H54 (cell line): ENCODE measurements at regions not wholly inside any gene's neighbourhood (a gene's known extent, or its start where the extent isn't known, plus 50 kb on each side); places are given as distances from the start of the nearest gene placed in this dataset.
"Not testable (repeated sequence)": the region's sequence is repeated elsewhere in the genome, so short reads cannot be mapped to it uniquely, and the experiment has no call there.

ENCODE experiments used
- DNase-seq: peaks from one replicate; pipeline ENCODE4 v3.0.0; 2011; ENCODE audit warnings: low spot score, mixed read lengths; ENCODE audit not compliant: insufficient read length
- FAIRE-seq: peaks from 3 replicates; lab custom pipeline; 2011; peaks lifted over from hg19 to GRCh38; lab: Jason Lieb, UNC
- POLR2A ChIP-seq: IDR thresholded peaks from 2 replicates; pipeline ENCODE4 v1.6.1; 2011; ENCODE audit warnings: low read depth, mild to moderate bottlenecking, low read length

GRCh38 chr1:195735140-195735539 lies 873.1 kb downstream of the KCNT2 start:
- DNase-seq (no peak), FAIRE-seq (no peak)
- TF ChIP-seq POLR2A, result no peak

GRCh38 chr1:195733826-195734225 lies 874.4 kb downstream of the KCNT2 start:
- FAIRE-seq (no peak), DNase-seq (no peak)
- no peak for TF ChIP-seq POLR2A

- no peak for FAIRE-seq
- no peak for TF ChIP-seq POLR2A
Observed at GRCh38 chr1:195733408-195733807, 874.8 kb downstream of the KCNT2 start.

GRCh38 chr1:195731385-195731784 lies 876.9 kb downstream of the KCNT2 start:
- FAIRE-seq (no peak), DNase-seq (no peak)
- no peak for TF ChIP-seq POLR2A

More at GRCh38 chr1:195733408-195733807, 874.8 kb downstream of the KCNT2 start:
- no peak for DNase-seq

GRCh38 chr1:195723796-195724194 lies 884.4 kb downstream of the KCNT2 start:
- TF ChIP-seq POLR2A, result no peak
- no peak for FAIRE-seq

GRCh38 chr1:195722852-195723795 lies 885.1 kb downstream of the KCNT2 start:
- FAIRE-seq, DNase-seq: not testable (repeated sequence)

More at GRCh38 chr1:195723796-195724194, 884.4 kb downstream of the KCNT2 start:
- no peak for DNase-seq

- DNase-seq, FAIRE-seq: not testable (repeated sequence)
Observed at GRCh38 chr1:195722146-195722545, 886.1 kb downstream of the KCNT2 start.

- FAIRE-seq, result no peak
- no peak for TF ChIP-seq POLR2A
- no peak for DNase-seq
Observed at GRCh38 chr1:195721210-195721971, 886.8 kb downstream of the KCNT2 start.

- FAIRE-seq, result peak; percentile 74
- peak; percentile 7 for DNase-seq
- no peak for TF ChIP-seq POLR2A
Observed at GRCh38 chr1:195717651-195718050, 890.6 kb downstream of the KCNT2 start.

- FAIRE-seq (no peak), DNase-seq (no peak)
- TF ChIP-seq POLR2A, result no peak
Observed at GRCh38 chr1:195715652-195716051, 892.6 kb downstream of the KCNT2 start.

GRCh38 chr1:195714248-195714647 lies 894.0 kb downstream of the KCNT2 start:
- no peak for TF ChIP-seq POLR2A
- FAIRE-seq (peak; percentile 79), DNase-seq (peak; percentile 12)

GRCh38 chr1:195709821-195710220 lies 898.4 kb downstream of the KCNT2 start:
- FAIRE-seq (no peak), DNase-seq (no peak)
- no peak for TF ChIP-seq POLR2A

GRCh38 chr1:195704028-195704427 lies 904.2 kb downstream of the KCNT2 start:
- FAIRE-seq (no peak), DNase-seq (no peak)
- no peak for TF ChIP-seq POLR2A

GRCh38 chr1:195701149-195701548 lies 907.1 kb downstream of the KCNT2 start:
- FAIRE-seq (no peak), DNase-seq (no peak)
- TF ChIP-seq POLR2A, result no peak

- DNase-seq, result no peak
- FAIRE-seq, result no peak
- no peak for TF ChIP-seq POLR2A
Observed at GRCh38 chr1:195697130-195697529, 911.1 kb downstream of the KCNT2 start.
